Thyroid gland (tissue), 4 donors: ENCODE measurements at regions not wholly inside any gene's neighbourhood (a gene's known extent, or its start where the extent isn't known, plus 50 kb on each side); places are given as distances from the start of the nearest gene placed in this dataset.

Source experiments
- DNase-seq, 2 donors: peaks; one replicate each; pipeline ENCODE4 v3.0.0-alpha.2; 2019
- H3K27ac ChIP-seq, 3 donors: fragments of 200-600 bp; sonication (generic); 1 replicate in 2 of 3; 2 replicates in 1 of 3; pipeline ENCODE4 v1.5.1; 2016 to 2019; ENCODE audit warnings: mild to moderate bottlenecking in 1 of 3, moderate library complexity in 1 of 3
- H3K27me3 ChIP-seq: fragments of 200-600 bp; sonication (generic); one replicate; pipeline ENCODE4 v1.5.1; 2019
- H3K36me3 ChIP-seq, 2 donors: fragments of 200-600 bp; sonication (generic); one replicate each; pipeline ENCODE4 v1.5.1; 2016 to 2019
- H3K4me1 ChIP-seq, 2 donors: fragments of 200-600 bp; sonication (generic); one replicate each; pipeline ENCODE4 v1.5.1; 2017 to 2019
- H3K4me3 ChIP-seq, 3 donors: fragments of 200-600 bp; sonication (generic); replicated peaks in 1 of 3; 1 replicate in 2 of 3; 2 replicates in 1 of 3; pipeline ENCODE4 v1.5.1; 2016; ENCODE audit warnings: mild to moderate bottlenecking in 1 of 3
- H3K9me3 ChIP-seq: fragments of 200-600 bp; sonication (generic); one replicate; pipeline ENCODE4 v1.5.1; 2017
- POLR2A ChIP-seq, 2 donors: fragments of 450-650 bp; IDR thresholded peaks; one replicate each; pipeline ENCODE4 v1.6.1; 2017; ENCODE audit warnings: antibody characterized with exemption in 2 of 2, mild to moderate bottlenecking in 2 of 2, moderate library complexity in 1 of 2
- WGBS, 2 donors: methylation state at CpG; one replicate each; pipeline ENCODE4 v1.1.5; 2017; 5-methylcytosine and 5-hydroxymethylcytosine counted together
- intact Hi-C: fragments of 100-400 bp; cut with DNase I; formaldehyde crosslinking; loops from one replicate; pipeline ENCODE4 v1.15.1; 2023
- TF ChIP-seq, protein P1 (sequence below), 6 experiments: fragments of 200-600 bp in 3 of 6; fragments of 450-650 bp in 3 of 6; sonication (generic) in 3 of 6; IDR thresholded peaks; one replicate each; pipeline ENCODE4 v1.5.1; 2016 to 2019; ENCODE audit warnings: antibody characterized with exemption in 6 of 6, mild to moderate bottlenecking in 2 of 6, inconsistent platforms in 1 of 6, moderate library complexity in 1 of 6

DNA sequence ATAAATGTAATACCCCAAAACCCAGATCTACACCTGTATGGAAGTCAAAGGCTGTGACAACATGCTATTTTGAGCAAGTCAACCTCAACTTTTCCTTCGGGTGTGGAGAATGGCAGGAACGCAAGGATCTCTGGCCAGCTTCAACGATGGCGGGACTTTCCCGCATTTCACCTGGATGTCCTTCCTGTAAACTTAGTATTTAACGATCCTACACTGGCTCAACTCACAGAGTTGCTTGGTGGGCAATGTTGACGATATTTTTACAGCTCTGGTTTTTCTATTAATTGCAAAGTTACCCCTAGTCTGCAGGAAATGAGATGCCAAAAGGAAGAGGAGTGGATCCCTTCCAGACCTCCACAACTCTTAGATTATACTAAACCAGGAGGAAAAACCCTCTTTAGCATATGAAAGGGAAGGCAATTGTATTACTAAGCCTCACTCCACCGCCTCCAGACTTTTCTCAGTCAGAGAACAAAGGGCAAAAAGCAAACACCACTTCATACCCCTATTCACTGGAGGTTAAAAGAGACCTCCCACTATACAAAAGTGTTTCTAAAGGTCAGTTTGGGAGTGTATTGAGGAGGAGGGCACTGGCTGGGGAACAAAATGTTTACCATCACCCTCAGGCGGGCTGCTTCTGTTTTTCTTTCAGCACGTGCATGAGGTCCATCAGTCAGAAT, 56.5 kb upstream of the ACVR1 start:
- 42 to 46% methylated on average over 10 of the region's 10 CpGs for WGBS, 2 donors
- Histone ChIP-seq H3K4me1 (no peaks in the 10 kb centered on the region), H3K27ac (no peak overlapping the region), H3K9me3 (no peaks in the 10 kb centered on the region), H3K4me3 (no peak overlapping the region), H3K27me3 (no peaks in the 10 kb centered on the region), H3K36me3 (no peaks in the 10 kb centered on the region)
- TF ChIP-seq, protein P1, sequence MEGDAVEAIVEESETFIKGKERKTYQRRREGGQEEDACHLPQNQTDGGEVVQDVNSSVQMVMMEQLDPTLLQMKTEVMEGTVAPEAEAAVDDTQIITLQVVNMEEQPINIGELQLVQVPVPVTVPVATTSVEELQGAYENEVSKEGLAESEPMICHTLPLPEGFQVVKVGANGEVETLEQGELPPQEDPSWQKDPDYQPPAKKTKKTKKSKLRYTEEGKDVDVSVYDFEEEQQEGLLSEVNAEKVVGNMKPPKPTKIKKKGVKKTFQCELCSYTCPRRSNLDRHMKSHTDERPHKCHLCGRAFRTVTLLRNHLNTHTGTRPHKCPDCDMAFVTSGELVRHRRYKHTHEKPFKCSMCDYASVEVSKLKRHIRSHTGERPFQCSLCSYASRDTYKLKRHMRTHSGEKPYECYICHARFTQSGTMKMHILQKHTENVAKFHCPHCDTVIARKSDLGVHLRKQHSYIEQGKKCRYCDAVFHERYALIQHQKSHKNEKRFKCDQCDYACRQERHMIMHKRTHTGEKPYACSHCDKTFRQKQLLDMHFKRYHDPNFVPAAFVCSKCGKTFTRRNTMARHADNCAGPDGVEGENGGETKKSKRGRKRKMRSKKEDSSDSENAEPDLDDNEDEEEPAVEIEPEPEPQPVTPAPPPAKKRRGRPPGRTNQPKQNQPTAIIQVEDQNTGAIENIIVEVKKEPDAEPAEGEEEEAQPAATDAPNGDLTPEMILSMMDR (IDR thresholded peaks at IDR 0.05) = no peak
- no peak for TF ChIP-seq POLR2A (IDR thresholded peaks at IDR 0.05)
- intact Hi-C loops = no loop called here
- no peak for DNase-seq

DNA sequence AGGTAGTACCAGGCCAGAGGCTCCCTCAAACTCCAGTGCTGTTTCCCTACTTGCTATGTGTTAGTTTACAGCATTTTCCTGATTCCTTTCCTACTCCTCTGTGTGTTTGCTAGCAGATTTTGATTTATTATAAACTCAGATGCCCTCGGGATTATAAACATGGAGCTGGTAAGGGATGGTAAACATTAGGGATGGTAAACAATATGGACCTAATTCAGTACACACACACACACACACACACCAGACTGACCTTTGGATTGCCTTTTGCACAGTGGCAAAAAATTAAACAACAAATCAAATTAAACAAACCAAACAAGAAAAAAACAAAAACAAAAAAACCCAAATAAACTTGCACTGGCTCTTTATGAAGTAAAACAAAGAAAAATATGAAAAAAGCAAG, 55.4 kb upstream of the ACVR1 start:
- no peaks in the 10 kb centered on the region for H3K4me1 ChIP-seq
- no peak overlapping the region for H3K27ac ChIP-seq
- TF ChIP-seq, protein P1 (IDR thresholded peaks at IDR 0.05) = no peak
- no peak for TF ChIP-seq POLR2A (IDR thresholded peaks at IDR 0.05)
- H3K9me3 ChIP-seq = no peaks in the 10 kb centered on the region
- no peaks in the 10 kb centered on the region for H3K36me3 ChIP-seq
- 69 to 89% methylated on average over 1 of the region's 1 CpG for WGBS, 2 donors
- no peak overlapping the region for H3K4me3 ChIP-seq
- no peak for DNase-seq
- intact Hi-C loops = no loop called here
- H3K27me3 ChIP-seq = no peaks in the 10 kb centered on the region

DNA sequence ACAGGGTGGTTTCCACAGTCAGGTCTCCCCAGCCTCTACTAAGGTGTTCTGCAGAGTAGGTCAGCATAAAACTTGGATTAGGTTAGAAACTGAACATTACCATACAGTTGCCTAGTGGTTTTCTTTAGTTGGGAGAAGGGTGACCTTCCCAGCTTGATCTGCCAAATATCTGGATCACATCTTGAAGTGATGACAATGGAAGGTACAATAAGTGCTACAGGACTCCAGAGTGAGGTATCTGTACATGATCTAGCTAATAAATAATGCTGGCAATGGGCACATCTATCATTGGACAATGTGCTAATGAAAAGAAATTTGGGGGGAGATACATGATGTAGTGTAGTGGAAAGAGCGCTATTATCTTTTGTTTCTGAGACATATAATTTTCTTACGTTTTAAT, 54.6 kb upstream of the ACVR1 start:
- no peaks in the 10 kb centered on the region for H3K9me3 ChIP-seq
- no peaks in the 10 kb centered on the region for H3K36me3 ChIP-seq
- DNase-seq = no peak
- WGBS, 2 donors = 50 to 66% methylated on average over 2 of the region's 2 CpGs
- TF ChIP-seq, protein P1 (IDR thresholded peaks at IDR 0.05) = no peak
- no peak for TF ChIP-seq POLR2A (IDR thresholded peaks at IDR 0.05)
- H3K27ac ChIP-seq = no peak overlapping the region
- no peaks in the 10 kb centered on the region for H3K27me3 ChIP-seq
- no peak overlapping the region for H3K4me3 ChIP-seq
- H3K4me1 ChIP-seq = no peaks in the 10 kb centered on the region
- intact Hi-C loops = no loop called here

DNA sequence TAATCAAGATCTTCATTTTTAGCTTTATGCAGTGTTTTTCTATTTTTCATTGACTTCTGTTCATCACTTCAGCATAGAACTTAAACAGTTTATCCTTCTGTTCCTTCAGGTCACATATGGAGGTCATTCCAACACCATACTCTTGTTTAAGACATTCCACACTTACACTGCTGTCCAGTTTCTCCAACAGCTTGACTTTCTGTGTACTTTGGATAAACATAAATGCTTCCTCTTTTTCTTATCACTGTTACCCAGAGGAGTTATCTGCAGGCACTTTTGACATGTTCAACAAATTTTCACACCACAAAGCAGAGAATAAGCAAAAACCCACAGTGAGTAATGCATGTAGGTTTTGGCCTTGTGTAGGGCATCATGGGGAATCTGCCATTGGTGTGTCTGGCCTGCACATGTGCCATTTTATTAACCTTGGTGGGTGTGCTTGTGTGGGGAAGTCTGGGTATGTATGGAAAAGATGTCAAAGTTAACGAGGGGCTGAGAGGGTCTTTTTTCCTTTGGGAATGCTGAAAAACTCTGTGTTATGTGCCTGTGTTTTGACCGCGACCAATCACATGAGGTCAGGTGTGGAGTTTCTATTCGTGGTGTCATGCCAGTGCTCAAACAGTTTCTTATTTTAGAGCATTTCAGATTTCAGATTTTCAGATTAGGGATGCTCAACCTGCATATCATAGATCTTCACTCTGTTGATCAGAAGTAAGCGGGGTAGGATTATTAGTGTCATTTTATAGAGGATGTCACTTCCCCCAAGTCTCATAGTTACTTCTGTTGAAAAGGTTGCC, 53.9 kb upstream of the ACVR1 start:
- TF ChIP-seq, protein P1 (IDR thresholded peaks at IDR 0.05) = no peak
- no peak for TF ChIP-seq POLR2A (IDR thresholded peaks at IDR 0.05)
- no peaks in the 10 kb centered on the region for H3K4me1 ChIP-seq
- no peaks in the 10 kb centered on the region for H3K27me3 ChIP-seq
- intact Hi-C loops = no loop called here
- no peak overlapping the region for H3K4me3 ChIP-seq
- no peaks in the 10 kb centered on the region for H3K36me3 ChIP-seq
- 84 to 87% methylated on average over 5 of the region's 5 CpGs for whole genome bisulfite sequencing, 2 donors
- H3K9me3 ChIP-seq = no peaks in the 10 kb centered on the region
- no peak overlapping the region for H3K27ac ChIP-seq
- no peak for DNase-seq

DNA sequence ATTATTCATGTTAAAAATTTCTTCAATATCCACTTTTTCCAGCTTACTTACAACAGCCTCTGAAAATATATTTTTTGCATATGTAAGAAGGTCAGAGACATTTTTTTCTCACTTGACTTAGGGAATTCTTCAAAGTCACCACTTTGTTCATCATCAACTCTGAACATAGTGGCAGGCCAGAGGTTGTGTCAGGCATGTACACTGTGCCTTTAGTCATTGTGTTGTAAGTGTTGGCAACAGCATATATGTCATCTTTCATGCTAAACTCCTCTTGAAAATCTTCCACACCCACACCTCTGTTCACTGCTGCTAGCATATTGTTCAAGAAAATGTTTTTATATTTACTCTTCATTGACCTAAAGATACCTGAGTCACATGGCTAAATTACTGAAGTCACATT, 52.2 kb upstream of the ACVR1 start:
- Histone ChIP-seq H3K4me1 (no peaks in the 10 kb centered on the region), H3K27ac (no peak overlapping the region), H3K4me3 (no peak overlapping the region), H3K36me3 (no peaks in the 10 kb centered on the region), H3K27me3 (no peaks in the 10 kb centered on the region), H3K9me3 (no peaks in the 10 kb centered on the region)
- TF ChIP-seq POLR2A (IDR thresholded peaks at IDR 0.05) = no peak
- TF ChIP-seq, protein P1 (IDR thresholded peaks at IDR 0.05) = no peak
- DNase-seq = no peak
- intact Hi-C loops = no loop called here
